ENCODE measurements at regions not wholly inside any gene's neighbourhood (a gene's known extent, or its start where the extent isn't known, plus 50 kb on each side); places are given as distances from the start of the nearest gene placed in this dataset.

DNA sequence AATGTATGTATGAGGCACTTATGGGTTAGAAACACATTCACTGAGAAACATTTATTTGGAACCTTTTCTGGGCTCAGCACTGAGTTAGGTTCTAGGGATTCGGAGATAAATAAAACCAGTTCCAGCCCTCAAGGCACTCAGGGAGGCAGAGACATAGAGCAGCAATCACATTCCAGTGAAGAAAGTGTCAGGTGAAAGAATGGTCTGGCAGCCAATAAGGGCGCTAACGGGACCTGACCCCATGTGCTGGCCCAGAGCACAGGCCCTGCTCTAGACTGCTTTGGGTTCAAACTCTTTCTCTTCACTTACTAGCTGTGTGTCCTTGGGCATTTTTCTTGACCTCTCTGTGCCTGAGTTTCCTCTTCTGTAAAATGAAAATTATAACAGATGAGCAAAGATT lies 146.0 kb upstream of the SYT13 start:
- Histone ChIP-seq H3K27me3 (replicated peaks; ENCODE audit: insufficient read depth) (peaks cover 60% of the 10 kb centered on the region), H3F3A (ENCODE audit: insufficient read depth) (no peaks in the 10 kb centered on the region), H3K4me3 (no peak overlapping the region), H4K20me1 (ENCODE audit: insufficient read depth) (no peaks in the 10 kb centered on the region), H3K9ac (no peak overlapping the region), H3K4me2 (ENCODE audit: unreplicated experiment) (no peak overlapping the region), H3K4me1 (ENCODE audit: insufficient read depth) (no peaks in the 10 kb centered on the region), H3K9me2 (ENCODE audit: insufficient read depth) (no peaks in the 10 kb centered on the region), H2AFZ (no peak overlapping the region), H3K79me2 (ENCODE audit: insufficient read depth) (no peaks in the 10 kb centered on the region), H3K36me3 (ENCODE audit: low read depth) (no peaks in the 10 kb centered on the region), H3K27ac (no peak overlapping the region), H3K9me3 (ENCODE audit: low read depth) (no peaks in the 10 kb centered on the region)
- no peak for TF ChIP-seq EZH2phosphoT487 (IDR thresholded peaks at IDR 0.05; ENCODE audit: insufficient read depth, low read depth)
- TF ChIP-seq EZH2 (IDR thresholded peaks at IDR 0.05; ENCODE audit: insufficient read depth, poor library complexity, severe bottlenecking) = no peak
- in situ Hi-C loops (cut with MboI) = no loop called here
- WGBS, 2 experiments (ENCODE audit: low coverage in 1 of 2, low lambda C conversion rate in 2 of 2, missing lambda C conversion rate in 2 of 2) = 47 to 60% methylated on average over 3 of the region's 3 CpGs
- DNase-seq = no peak

DNA sequence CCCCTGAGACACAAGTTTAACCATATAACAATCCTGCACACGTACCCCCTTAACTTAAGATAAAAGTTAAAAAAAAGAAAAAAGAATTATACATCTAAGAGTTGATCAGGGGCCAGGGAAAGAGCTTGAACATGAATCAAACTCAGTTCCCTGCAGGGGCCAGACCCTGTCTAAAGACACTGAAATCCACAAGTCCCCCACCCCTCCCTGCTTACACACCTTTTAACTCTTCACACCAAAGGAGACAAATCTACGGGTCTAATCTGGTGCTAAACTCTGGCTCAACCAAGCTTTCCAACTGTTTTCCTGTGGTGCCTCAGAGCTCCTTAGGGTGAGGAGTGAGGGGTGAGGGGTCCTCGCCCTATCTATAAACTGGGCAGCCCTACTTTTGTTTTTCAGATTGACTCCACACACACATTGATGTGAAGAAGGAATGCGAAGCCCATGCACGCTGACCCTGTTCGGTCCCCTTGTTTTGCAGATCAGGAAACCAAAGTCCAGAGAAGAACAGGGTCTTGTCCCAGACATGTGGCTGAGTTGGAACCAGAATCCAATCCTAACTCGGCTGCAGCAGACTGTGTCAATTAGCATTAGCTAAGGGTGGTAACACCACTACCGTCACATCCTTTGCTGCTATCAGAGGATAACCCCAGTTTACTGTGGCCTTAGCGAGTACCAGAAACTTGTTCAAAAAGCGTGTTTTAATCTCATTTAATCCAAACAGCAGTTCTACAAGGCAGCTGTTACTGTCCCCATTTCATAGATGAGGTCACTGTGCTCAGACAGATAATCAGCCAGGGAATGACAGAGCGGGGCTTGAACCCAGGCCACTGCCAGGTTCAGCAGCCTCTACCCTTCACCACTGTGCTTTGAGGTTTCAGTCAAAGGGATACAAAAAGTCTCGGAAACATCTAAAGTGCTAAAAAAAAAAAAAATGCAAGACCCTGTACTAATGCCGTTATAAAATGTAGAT lies 145.2 kb upstream of the SYT13 start:
- peaks cover 55% of the 10 kb centered on the region for H3K27me3 ChIP-seq (replicated peaks; ENCODE audit: insufficient read depth)
- no peaks in the 10 kb centered on the region for H3F3A ChIP-seq (ENCODE audit: insufficient read depth)
- no peaks in the 10 kb centered on the region for H3K9me2 ChIP-seq (ENCODE audit: insufficient read depth)
- no peaks in the 10 kb centered on the region for H3K9me3 ChIP-seq (ENCODE audit: low read depth)
- no peak for TF ChIP-seq EZH2phosphoT487 (IDR thresholded peaks at IDR 0.05; ENCODE audit: insufficient read depth, low read depth)
- no peak for TF ChIP-seq EZH2 (IDR thresholded peaks at IDR 0.05; ENCODE audit: insufficient read depth, poor library complexity, severe bottlenecking)
- no peak overlapping the region for H3K27ac ChIP-seq
- no peak overlapping the region for H3K9ac ChIP-seq
- DNase-seq = no peak
- no peaks in the 10 kb centered on the region for H4K20me1 ChIP-seq (ENCODE audit: insufficient read depth)
- in situ Hi-C loops (cut with MboI) = no loop called here
- 46% methylated on average over 13 of the region's 13 CpGs for WGBS, 2 experiments (ENCODE audit: low coverage in 1 of 2, low lambda C conversion rate in 2 of 2, missing lambda C conversion rate in 2 of 2)
- no peak overlapping the region for H3K4me3 ChIP-seq
- no peaks in the 10 kb centered on the region for H3K36me3 ChIP-seq (ENCODE audit: low read depth)
- H3K4me1 ChIP-seq (ENCODE audit: insufficient read depth) = no peaks in the 10 kb centered on the region
- H3K4me2 ChIP-seq (ENCODE audit: unreplicated experiment) = no peak overlapping the region
- H2AFZ ChIP-seq = no peak overlapping the region
- no peaks in the 10 kb centered on the region for H3K79me2 ChIP-seq (ENCODE audit: insufficient read depth)

DNA sequence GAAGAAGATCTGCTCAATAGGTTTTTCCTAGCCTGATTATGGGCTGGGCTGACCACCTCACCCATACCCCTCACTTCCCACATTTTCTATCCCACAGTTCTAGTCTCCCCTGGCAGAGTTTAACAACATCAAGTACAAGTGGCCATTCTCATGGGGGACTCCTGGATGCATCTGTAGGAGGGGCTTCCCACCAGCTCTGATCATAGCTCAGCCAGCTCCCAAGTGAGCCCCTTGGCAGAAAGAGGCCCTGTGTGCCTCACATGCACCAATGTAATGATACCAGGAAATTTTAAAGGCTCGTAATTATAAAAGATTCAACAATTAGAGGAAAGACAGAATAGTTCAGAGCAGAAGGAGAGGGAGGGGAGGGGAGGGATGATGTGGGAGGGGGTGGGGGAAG lies 144.2 kb upstream of the SYT13 start:
- Histone ChIP-seq H3K36me3 (ENCODE audit: low read depth) (no peaks in the 10 kb centered on the region), H3K4me1 (ENCODE audit: insufficient read depth) (no peaks in the 10 kb centered on the region), H3K27me3 (replicated peaks; ENCODE audit: insufficient read depth) (peaks cover 56% of the 10 kb centered on the region), H3K4me3 (no peak overlapping the region), H3K27ac (no peak overlapping the region), H2AFZ (no peak overlapping the region), H4K20me1 (ENCODE audit: insufficient read depth) (no peaks in the 10 kb centered on the region), H3K4me2 (ENCODE audit: unreplicated experiment) (no peak overlapping the region), H3K9me2 (ENCODE audit: insufficient read depth) (no peaks in the 10 kb centered on the region), H3K9me3 (ENCODE audit: low read depth) (no peaks in the 10 kb centered on the region), H3K79me2 (ENCODE audit: insufficient read depth) (no peaks in the 10 kb centered on the region), H3F3A (ENCODE audit: insufficient read depth) (no peaks in the 10 kb centered on the region), H3K9ac (no peak overlapping the region)
- no peak for TF ChIP-seq EZH2 (IDR thresholded peaks at IDR 0.05; ENCODE audit: insufficient read depth, poor library complexity, severe bottlenecking)
- TF ChIP-seq EZH2phosphoT487 (IDR thresholded peaks at IDR 0.05; ENCODE audit: insufficient read depth, low read depth) = no peak
- 0 to 9% methylated on average over 1 of the region's 1 CpG for WGBS, 2 experiments (ENCODE audit: low coverage in 1 of 2, low lambda C conversion rate in 2 of 2, missing lambda C conversion rate in 2 of 2)
- in situ Hi-C loops (cut with MboI) = no loop called here
- DNase-seq = no peak

DNA sequence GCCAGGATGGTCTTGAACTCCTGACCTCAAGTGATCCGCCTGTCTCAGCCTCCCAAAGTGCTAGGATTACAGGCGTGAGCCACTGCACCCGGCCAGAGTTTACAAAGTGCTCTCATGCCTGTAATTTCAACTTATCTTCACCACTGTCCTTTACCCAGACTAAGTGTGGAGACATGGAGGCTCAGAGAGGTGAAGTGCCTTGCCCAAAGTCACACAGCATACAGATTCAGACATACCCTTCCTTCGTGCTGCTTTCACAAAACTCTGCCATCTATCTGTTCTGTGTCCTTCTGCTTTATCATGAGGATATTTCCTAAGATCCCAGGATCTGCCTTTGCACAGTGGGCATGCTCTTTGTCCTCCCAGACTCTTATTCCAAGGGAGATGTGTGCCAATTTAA lies 143.6 kb upstream of the SYT13 start:
- Histone ChIP-seq H3K9ac (no peak overlapping the region), H3K9me2 (ENCODE audit: insufficient read depth) (no peaks in the 10 kb centered on the region), H3K27ac (no peak overlapping the region), H3K79me2 (ENCODE audit: insufficient read depth) (no peaks in the 10 kb centered on the region), H4K20me1 (ENCODE audit: insufficient read depth) (no peaks in the 10 kb centered on the region), H3K4me1 (ENCODE audit: insufficient read depth) (no peaks in the 10 kb centered on the region), H3K36me3 (ENCODE audit: low read depth) (no peaks in the 10 kb centered on the region), H3K9me3 (ENCODE audit: low read depth) (no peaks in the 10 kb centered on the region), H3K27me3 (replicated peaks; ENCODE audit: insufficient read depth) (peaks cover 57% of the 10 kb centered on the region), H3K4me2 (ENCODE audit: unreplicated experiment) (no peak overlapping the region), H3F3A (ENCODE audit: insufficient read depth) (no peaks in the 10 kb centered on the region), H2AFZ (no peak overlapping the region), H3K4me3 (no peak overlapping the region)
- no peak for DNase-seq
- in situ Hi-C loops (cut with MboI) = no loop called here
- no peak for TF ChIP-seq EZH2phosphoT487 (IDR thresholded peaks at IDR 0.05; ENCODE audit: insufficient read depth, low read depth)
- TF ChIP-seq EZH2 (IDR thresholded peaks at IDR 0.05; ENCODE audit: insufficient read depth, poor library complexity, severe bottlenecking) = no peak
- WGBS, 2 experiments (ENCODE audit: low coverage in 1 of 2, low lambda C conversion rate in 2 of 2, missing lambda C conversion rate in 2 of 2) = 28 to 42% methylated on average over 4 of the region's 4 CpGs

Measured in GM23248 (cell line).